Activated CD8-positive, alpha-beta memory T cell treated with anti-CD3 and anti-CD28 coated beads, Interleukin-2, amount 10 ng/mL, durations not matched to agents 7 days and 5 days (primary cell): ENCODE measurements at regions not wholly inside any gene's neighbourhood (a gene's known extent, or its start where the extent isn't known, plus 50 kb on each side); places are given as distances from the start of the nearest gene placed in this dataset.

Experiments
- ATAC-seq: fragments of 150-1000 bp; cut with Tn5 transposase; one replicate; pipeline ENCODE4 v1.10.0; 2021; ENCODE audit warnings: moderate library complexity
- CTCF ChIA-PET: fragments of 350-600 bp; sonication (Branson Sonifier 250); formaldehyde crosslinking; loops from one replicate; lab custom pipeline; 2021; ENCODE audit warnings: antibody characterized with exemption; lab: Charles Lee
- DNase-seq: peaks from one replicate; pipeline ENCODE4 v3.0.0-alpha.2; 2020
- H3K27ac Mint-ChIP-seq: one replicate; pipeline ENCODE4 v1.8.0; 2021; ENCODE audit warnings: mild to moderate bottlenecking, mixed read lengths
- H3K27me3 Mint-ChIP-seq: one replicate; pipeline ENCODE4 v1.8.0; 2021; ENCODE audit warnings: mixed read lengths
- H3K36me3 Mint-ChIP-seq: one replicate; pipeline ENCODE4 v1.8.0; 2021; ENCODE audit warnings: mild to moderate bottlenecking, mixed read lengths
- H3K4me1 Mint-ChIP-seq: one replicate; pipeline ENCODE4 v1.8.0; 2021; ENCODE audit warnings: mixed read lengths
- H3K4me3 Mint-ChIP-seq: one replicate; pipeline ENCODE4 v1.8.0; 2021; ENCODE audit warnings: mild to moderate bottlenecking, moderate library complexity, mixed read lengths
- H3K9me3 Mint-ChIP-seq: one replicate; pipeline ENCODE4 v1.8.0; 2022; ENCODE audit warnings: low read depth, mixed read lengths

- H3K27ac Mint-ChIP-seq = no peak overlapping the region
- CTCF ChIA-PET = interaction anchor here (1.4 to 2.1 kb wide), 2 partner anchors 10 to 196 kb away, joined by 3 to 7 read pairs; no protein-coding TSS in a partner anchor
- no peak for ATAC-seq
- DNase-seq = no peak
- H3K36me3 Mint-ChIP-seq = peaks cover 4% of the 10 kb centered on the region
- peaks cover 8% of the 10 kb centered on the region for H3K9me3 Mint-ChIP-seq
- no peak overlapping the region for H3K4me3 Mint-ChIP-seq
- peaks cover 85% of the 10 kb centered on the region for H3K27me3 Mint-ChIP-seq
- H3K4me1 Mint-ChIP-seq = peaks cover 16% of the 10 kb centered on the region
Observed at GRCh38 chr15:57870667-57871066, 164.2 kb downstream of the POLR2M start.

- peaks cover 4% of the 10 kb centered on the region for H3K36me3 Mint-ChIP-seq
- H3K4me3 Mint-ChIP-seq = no peak overlapping the region
- no peak for ATAC-seq
- no peak for DNase-seq
- no peak overlapping the region for H3K27ac Mint-ChIP-seq
- CTCF ChIA-PET = interaction anchor here (0.7 to 1.4 kb wide), 3 partner anchors 12 to 310 kb away, joined by 3 to 5 read pairs (median 3); no protein-coding TSS in a partner anchor
- peaks cover 87% of the 10 kb centered on the region for H3K27me3 Mint-ChIP-seq
- H3K4me1 Mint-ChIP-seq = peaks cover 14% of the 10 kb centered on the region
- peaks cover 8% of the 10 kb centered on the region for H3K9me3 Mint-ChIP-seq
Observed at GRCh38 chr15:57872281-57873030, 165.9 kb downstream of the POLR2M start.

GRCh38 chr15:57873564-57874209, 167.2 kb downstream of the POLR2M start:
- peaks cover 8% of the 10 kb centered on the region for H3K9me3 Mint-ChIP-seq
- peaks cover 4% of the 10 kb centered on the region for H3K4me1 Mint-ChIP-seq
- CTCF ChIA-PET = no interaction called here
- H3K27ac Mint-ChIP-seq = no peak overlapping the region
- ATAC-seq (no peak), DNase-seq (no peak)
- H3K36me3 Mint-ChIP-seq = peaks cover 4% of the 10 kb centered on the region
- H3K27me3 Mint-ChIP-seq = peaks cover 87% of the 10 kb centered on the region
- no peak overlapping the region for H3K4me3 Mint-ChIP-seq

GRCh38 chr15:57875347-57875746, 168.8 kb downstream of the POLR2M start:
- no peak for ATAC-seq
- DNase-seq = no peak
- CTCF ChIA-PET = no interaction called here
- H3K36me3 Mint-ChIP-seq = peaks cover 4% of the 10 kb centered on the region
- no peak overlapping the region for H3K4me3 Mint-ChIP-seq
- H3K4me1 Mint-ChIP-seq = peaks cover 3% of the 10 kb centered on the region
- H3K9me3 Mint-ChIP-seq = peaks cover 8% of the 10 kb centered on the region
- peaks cover 75% of the 10 kb centered on the region for H3K27me3 Mint-ChIP-seq
- no peak overlapping the region for H3K27ac Mint-ChIP-seq

- DNase-seq = no peak
- Mint-ChIP-seq H3K4me1 (peaks cover 3% of the 10 kb centered on the region), H3K9me3 (peaks cover 8% of the 10 kb centered on the region), H3K27me3 (peaks cover 50% of the 10 kb centered on the region), H3K27ac (no peak overlapping the region), H3K36me3 (peaks cover 4% of the 10 kb centered on the region), H3K4me3 (no peak overlapping the region)
- no peak for ATAC-seq
- CTCF ChIA-PET = no interaction called here
Observed at GRCh38 chr15:57878573-57878972, 172.1 kb downstream of the POLR2M start.

- Mint-ChIP-seq H3K9me3 (no peaks in the 10 kb centered on the region), H3K27me3 (peaks cover 37% of the 10 kb centered on the region), H3K27ac (no peak overlapping the region), H3K36me3 (no peaks in the 10 kb centered on the region), H3K4me1 (peaks cover 3% of the 10 kb centered on the region), H3K4me3 (no peak overlapping the region)
- CTCF ChIA-PET = no interaction called here
- ATAC-seq = no peak
- no peak for DNase-seq
Observed at GRCh38 chr15:57881361-57881760, 174.8 kb downstream of the POLR2M start.

GRCh38 chr15:57881972-57882371, 175.5 kb downstream of the POLR2M start:
- Mint-ChIP-seq H3K4me1 (peaks cover 3% of the 10 kb centered on the region), H3K9me3 (no peaks in the 10 kb centered on the region), H3K36me3 (no peaks in the 10 kb centered on the region), H3K4me3 (no peak overlapping the region), H3K27ac (no peak overlapping the region), H3K27me3 (peaks cover 33% of the 10 kb centered on the region)
- ATAC-seq (no peak), DNase-seq (no peak)
- CTCF ChIA-PET = interaction anchor here (1.6 kb wide), 1 partner anchor 13 kb away, joined by 5 read pairs; no protein-coding TSS in a partner anchor

GRCh38 chr15:57883701-57884100, 177.2 kb downstream of the POLR2M start:
- no peak overlapping the region for H3K27ac Mint-ChIP-seq
- CTCF ChIA-PET = no interaction called here
- H3K27me3 Mint-ChIP-seq = peaks cover 25% of the 10 kb centered on the region
- H3K36me3 Mint-ChIP-seq = no peaks in the 10 kb centered on the region
- H3K9me3 Mint-ChIP-seq = no peaks in the 10 kb centered on the region
- DNase-seq = no peak
- no peak overlapping the region for H3K4me3 Mint-ChIP-seq
- no peak for ATAC-seq
- H3K4me1 Mint-ChIP-seq = no peaks in the 10 kb centered on the region

- ATAC-seq = no peak
- no peak overlapping the region for H3K4me3 Mint-ChIP-seq
- DNase-seq = no peak
- CTCF ChIA-PET = no interaction called here
- no peaks in the 10 kb centered on the region for H3K9me3 Mint-ChIP-seq
- no peak overlapping the region for H3K27ac Mint-ChIP-seq
- no peaks in the 10 kb centered on the region for H3K4me1 Mint-ChIP-seq
- H3K36me3 Mint-ChIP-seq = no peaks in the 10 kb centered on the region
- H3K27me3 Mint-ChIP-seq = peaks cover 27% of the 10 kb centered on the region
Observed at GRCh38 chr15:57884936-57885335, 178.4 kb downstream of the POLR2M start.

- Mint-ChIP-seq H3K9me3 (no peaks in the 10 kb centered on the region), H3K4me3 (no peak overlapping the region), H3K27me3 (peaks cover 31% of the 10 kb centered on the region), H3K36me3 (no peaks in the 10 kb centered on the region), H3K4me1 (no peaks in the 10 kb centered on the region), H3K27ac (no peak overlapping the region)
- DNase-seq = no peak
- CTCF ChIA-PET = no interaction called here
- ATAC-seq = no peak
Observed at GRCh38 chr15:57885435-57885834, 178.9 kb downstream of the POLR2M start.

- ATAC-seq (no peak), DNase-seq (no peak)
- Mint-ChIP-seq H3K9me3 (no peaks in the 10 kb centered on the region), H3K27ac (no peak overlapping the region), H3K4me3 (no peak overlapping the region), H3K36me3 (no peaks in the 10 kb centered on the region), H3K4me1 (no peaks in the 10 kb centered on the region), H3K27me3 (peaks cover 33% of the 10 kb centered on the region)
- CTCF ChIA-PET = no interaction called here
Observed at GRCh38 chr15:57887825-57888224, 177.7 kb downstream of the ALDH1A2 start.

GRCh38 chr15:57890351-57890750, 175.2 kb downstream of the ALDH1A2 start:
- H3K4me3 Mint-ChIP-seq = no peak overlapping the region
- H3K27me3 Mint-ChIP-seq = peaks cover 39% of the 10 kb centered on the region
- H3K36me3 Mint-ChIP-seq = no peaks in the 10 kb centered on the region
- CTCF ChIA-PET = no interaction called here
- H3K27ac Mint-ChIP-seq = no peak overlapping the region
- no peaks in the 10 kb centered on the region for H3K9me3 Mint-ChIP-seq
- DNase-seq = no peak
- no peak for ATAC-seq
- H3K4me1 Mint-ChIP-seq = no peaks in the 10 kb centered on the region

- ATAC-seq (no peak), DNase-seq (no peak)
- H3K36me3 Mint-ChIP-seq = no peaks in the 10 kb centered on the region
- CTCF ChIA-PET = no interaction called here
- H3K27ac Mint-ChIP-seq = no peak overlapping the region
- no peaks in the 10 kb centered on the region for H3K4me1 Mint-ChIP-seq
- no peak overlapping the region for H3K4me3 Mint-ChIP-seq
- H3K9me3 Mint-ChIP-seq = no peaks in the 10 kb centered on the region
- peaks cover 37% of the 10 kb centered on the region for H3K27me3 Mint-ChIP-seq
Observed at GRCh38 chr15:57890878-57891277, 174.6 kb downstream of the ALDH1A2 start.

GRCh38 chr15:57892181-57892580, 173.3 kb downstream of the ALDH1A2 start:
- Mint-ChIP-seq H3K27ac (no peak overlapping the region), H3K4me1 (no peaks in the 10 kb centered on the region), H3K36me3 (no peaks in the 10 kb centered on the region), H3K4me3 (no peak overlapping the region), H3K9me3 (no peaks in the 10 kb centered on the region), H3K27me3 (peaks cover 37% of the 10 kb centered on the region)
- ATAC-seq (no peak), DNase-seq (no peak)
- CTCF ChIA-PET = no interaction called here
